HG03378 (cell line): ENCODE measurements at regions not wholly inside any gene's neighbourhood (a gene's known extent, or its start where the extent isn't known, plus 50 kb on each side); places are given as distances from the start of the nearest gene placed in this dataset.

Experiments
- ATAC-seq: cut with Tn5 transposase; IDR thresholded peaks from one replicate; pipeline ENCODE4 v1.9.1; 2021; ENCODE audit warnings: mild to moderate bottlenecking, moderate library complexity; ENCODE audit not compliant: unreplicated experiment

- no peak for ATAC-seq
These were observed 378.3 kb upstream of the SALL3 start for GRCh38 chr18:78601349-78601748.

GRCh38 chr18:78601923-78602322 lies 377.7 kb upstream of the SALL3 start:
- ATAC-seq, result no peak

GRCh38 chr18:78602430-78602829 lies 377.2 kb upstream of the SALL3 start:
- no peak for ATAC-seq

DNA sequence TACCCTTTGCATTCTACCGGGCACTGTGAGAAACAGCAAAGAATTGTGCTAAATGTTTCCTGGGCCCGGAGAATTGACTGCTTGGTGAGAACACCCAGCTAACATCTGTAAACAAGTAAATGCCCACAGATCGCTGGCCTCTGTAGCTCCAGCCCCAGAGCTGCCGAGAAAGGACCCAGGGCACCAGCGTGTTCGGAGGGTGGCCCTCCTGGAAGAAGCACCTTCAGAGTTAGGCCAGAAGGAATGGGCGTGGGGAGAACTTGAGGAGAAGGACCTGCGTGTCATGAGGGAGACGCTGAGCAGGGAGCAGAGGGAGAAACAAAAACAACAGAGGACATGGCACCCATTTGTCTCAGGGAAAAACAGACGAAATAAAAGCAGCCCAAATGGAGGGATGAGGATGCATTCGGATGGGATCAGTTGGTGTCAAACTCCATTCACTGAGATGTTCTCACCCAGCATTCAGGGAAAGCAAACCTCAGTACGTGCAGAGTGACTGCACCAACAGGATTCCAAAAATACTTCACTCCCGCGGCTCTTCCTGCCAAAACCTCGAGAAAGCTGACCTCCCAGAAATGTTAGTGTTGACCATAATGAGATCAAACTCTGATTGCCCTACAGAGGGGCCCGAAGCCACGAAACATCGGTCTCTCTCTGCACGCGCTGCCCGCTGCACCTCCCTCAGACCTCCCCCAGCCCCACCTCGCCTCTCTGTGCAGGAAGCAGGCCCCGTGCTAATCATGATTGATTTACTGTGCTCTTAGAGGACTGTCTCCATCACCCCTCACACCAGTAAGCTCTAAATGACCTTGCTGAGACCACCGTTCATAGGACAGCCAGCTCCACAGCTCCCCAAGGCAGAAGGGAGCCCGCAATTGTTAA lies 376.3 kb upstream of the SALL3 start:
- no peak for ATAC-seq

GRCh38 chr18:78605255-78605654 lies 374.4 kb upstream of the SALL3 start:
- no peak for ATAC-seq

DNA sequence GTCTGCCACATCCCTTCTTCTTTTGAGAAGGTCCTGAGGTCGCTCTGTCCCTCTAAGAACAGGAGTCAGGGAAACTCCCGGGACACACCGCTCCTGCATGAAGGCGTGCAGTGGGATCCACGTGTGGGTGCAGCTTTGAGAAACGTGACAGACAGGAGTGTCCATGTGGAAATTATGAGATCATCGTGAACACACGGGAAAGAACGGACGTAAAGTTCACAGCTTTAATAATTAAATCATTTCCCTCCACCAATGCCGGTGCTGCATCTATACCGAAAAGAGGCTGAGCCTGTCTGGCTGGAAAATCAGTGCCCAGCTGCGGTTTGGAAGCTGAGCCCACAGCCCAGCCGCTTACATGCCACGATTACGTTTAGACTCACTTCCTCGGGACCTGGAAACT lies 372.4 kb upstream of the SALL3 start:
- ATAC-seq, result no peak

GRCh38 chr18:78607784-78608183 lies 371.8 kb upstream of the SALL3 start:
- ATAC-seq, result no peak

DNA sequence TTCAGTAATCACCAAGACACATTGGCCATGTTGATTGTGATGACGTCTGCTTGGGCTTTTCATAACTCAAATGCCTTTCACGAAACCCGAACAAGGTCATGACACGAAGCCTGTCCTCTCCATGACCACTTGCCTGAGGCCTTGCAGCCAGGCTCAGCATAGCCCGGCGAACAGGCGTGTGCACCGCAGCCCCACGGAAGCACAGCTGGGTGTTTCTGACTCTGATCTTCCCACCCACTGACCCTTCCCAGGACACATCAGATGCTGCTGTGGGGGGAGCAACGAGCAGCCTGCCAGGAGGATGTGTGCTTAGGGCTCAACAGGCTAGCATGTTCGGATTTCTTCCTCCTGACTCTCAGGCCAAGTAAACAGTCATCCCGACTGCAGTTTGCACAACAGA lies 369.4 kb upstream of the SALL3 start:
- no peak for ATAC-seq

DNA sequence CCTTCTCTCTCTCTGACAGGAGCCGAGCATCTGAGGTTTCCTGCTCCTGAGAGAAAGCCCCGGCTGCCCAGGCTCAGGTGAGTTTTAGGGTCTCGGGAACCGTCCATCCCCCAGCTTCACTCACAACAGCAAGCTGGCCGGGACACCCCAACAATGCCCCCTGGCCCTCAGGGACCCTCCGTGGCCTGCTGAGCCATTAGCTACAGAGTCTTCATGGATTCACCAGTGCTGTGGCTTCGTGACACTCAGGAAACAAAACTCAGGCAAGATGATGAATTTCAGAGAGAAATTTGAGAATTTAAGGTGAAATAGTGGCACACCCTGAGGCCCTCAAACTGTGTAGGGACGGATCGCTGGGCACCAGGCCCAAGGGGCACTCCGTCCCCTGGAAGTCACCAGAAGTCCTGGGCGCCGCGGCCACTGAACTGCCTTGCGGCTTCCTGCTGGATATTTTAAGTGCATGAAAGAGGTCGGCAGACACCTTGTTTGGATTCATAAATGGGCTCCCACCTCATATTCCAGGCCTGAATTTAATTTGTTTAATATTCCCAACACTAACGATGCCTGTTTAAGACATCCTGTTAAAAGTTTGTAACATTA lies 368.3 kb upstream of the SALL3 start:
- ATAC-seq, result no peak

GRCh38 chr18:78611869-78612268 lies 367.7 kb upstream of the SALL3 start:
- no peak for ATAC-seq

DNA sequence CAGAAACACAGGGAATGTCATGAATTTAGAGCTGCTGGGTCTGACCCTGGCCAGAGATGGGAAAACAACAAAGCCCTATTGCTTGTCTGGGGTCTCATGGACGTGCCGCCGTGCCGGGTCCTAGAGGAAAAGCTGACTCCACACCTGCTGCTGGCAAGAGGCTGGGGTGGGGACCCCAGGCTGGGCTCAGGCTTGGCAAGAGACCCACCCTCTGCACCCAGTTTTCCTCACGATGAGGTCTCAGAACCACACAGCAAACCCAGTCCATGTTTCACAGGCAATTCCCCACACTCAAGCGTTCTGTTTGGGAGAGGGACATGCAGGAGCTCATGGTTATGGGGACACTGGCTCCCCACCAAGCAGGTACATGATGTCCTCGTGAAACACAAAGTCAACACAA lies 367.3 kb upstream of the SALL3 start:
- no peak for ATAC-seq

DNA sequence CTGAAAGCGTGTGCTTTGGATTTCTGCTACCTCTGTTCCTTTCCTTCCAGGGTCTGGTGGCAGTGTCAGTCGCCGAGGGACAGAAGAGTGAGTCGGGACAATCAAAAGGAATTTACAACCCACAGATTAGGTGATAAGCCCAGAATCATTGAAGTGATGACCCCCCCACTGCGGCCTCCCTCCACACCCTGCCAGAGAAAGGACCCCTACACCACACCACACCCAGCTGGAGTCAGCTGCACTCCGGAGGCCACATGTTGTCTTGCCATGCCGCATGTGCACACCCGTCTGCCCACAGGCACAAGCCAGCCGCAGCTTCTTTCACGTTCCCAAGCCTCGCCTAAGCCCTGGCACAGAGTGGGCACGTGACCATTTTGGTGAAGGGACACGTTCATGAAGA lies 366.8 kb upstream of the SALL3 start:
- ATAC-seq, result no peak

- no peak for ATAC-seq
These were observed 360.9 kb upstream of the SALL3 start for GRCh38 chr18:78618726-78619125.

- no peak for ATAC-seq
These were observed 359.8 kb upstream of the SALL3 start for GRCh38 chr18:78619854-78620253.

DNA sequence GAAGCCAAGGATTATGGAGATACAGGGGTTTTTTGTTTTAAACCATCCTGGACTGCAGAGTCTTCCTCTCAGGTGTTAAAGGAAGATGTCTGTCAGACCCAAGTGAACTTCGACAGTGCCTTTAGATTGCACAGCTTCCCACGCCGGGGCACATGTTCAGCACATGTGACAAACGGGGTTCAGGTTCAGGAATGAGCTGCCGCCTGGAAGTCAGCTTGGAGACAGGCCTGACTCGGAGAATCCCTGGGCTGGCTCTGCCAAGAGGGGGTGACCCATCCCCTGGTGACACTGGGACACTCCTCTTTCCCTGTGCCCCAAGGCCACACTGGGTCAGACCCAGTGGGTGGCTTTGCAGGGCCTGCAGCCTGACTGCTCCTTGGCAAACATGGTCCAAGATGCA lies 359.3 kb upstream of the SALL3 start:
- no peak for ATAC-seq

GRCh38 chr18:78621141-78621755 lies 358.4 kb upstream of the SALL3 start:
- no peak for ATAC-seq

- ATAC-seq, result no peak
These were observed 357.2 kb upstream of the SALL3 start for GRCh38 chr18:78622251-78622906.

DNA sequence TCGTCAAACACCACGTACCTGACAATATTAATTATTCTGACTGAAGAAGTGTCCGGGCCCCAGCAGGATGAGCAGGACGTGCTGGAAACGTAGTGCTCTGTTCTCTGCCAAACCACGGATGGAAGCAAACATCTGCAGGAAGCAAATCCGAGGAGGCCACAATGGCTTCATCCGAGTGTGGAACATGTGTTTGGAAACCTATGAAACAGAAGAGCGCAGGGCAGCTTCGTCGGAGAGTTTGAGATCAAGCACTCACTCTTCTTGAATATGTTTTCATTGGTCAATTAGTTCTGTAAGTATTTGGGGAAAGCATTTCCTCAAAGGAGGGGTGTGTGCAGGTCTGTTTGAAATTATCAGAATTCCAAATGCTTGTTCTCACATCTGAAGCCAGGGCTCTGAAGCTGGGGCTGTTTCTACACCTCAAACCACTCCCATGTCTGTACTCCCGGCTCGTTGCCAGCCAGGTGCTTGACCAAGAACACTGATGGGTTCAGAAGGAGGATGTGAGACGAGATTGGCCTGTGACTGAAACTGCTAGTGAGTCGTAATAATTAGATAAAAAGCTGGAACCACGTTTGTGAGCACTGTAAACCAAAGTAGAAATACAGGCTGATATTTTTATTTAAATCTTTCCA lies 356.6 kb upstream of the SALL3 start:
- no peak for ATAC-seq

DNA sequence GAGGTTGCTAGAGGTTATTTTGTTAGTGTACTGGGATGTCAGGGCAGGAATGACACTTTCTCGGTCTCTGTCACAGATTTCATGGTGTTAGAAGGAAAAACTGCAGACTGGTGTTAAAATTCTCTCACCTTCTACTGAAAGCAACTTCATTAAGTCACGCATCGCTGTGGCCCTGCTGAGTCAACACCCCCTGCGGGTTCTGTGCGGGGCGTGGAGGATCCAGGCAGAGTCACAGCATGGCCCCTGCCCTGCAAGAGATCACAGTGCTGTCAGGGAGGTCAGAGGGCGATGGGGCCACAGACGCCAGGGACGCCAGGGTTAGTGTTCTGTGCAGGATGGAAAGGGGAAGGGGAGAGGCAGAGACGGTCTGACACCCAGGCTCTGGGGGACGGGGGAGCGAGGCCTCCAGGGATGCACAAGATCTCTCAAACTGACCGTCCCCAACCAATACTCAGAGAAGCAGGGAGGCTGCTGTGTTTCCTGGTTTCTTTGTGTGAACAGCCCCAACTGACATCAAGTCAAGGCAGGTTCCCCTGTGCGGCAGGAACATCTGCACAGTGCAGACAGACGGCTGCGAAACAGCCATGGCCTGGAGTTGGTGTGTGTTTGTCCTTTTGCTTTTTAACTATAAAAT lies 354.9 kb upstream of the SALL3 start:
- no peak for ATAC-seq

GRCh38 chr18:78625847-78626246 lies 353.8 kb upstream of the SALL3 start:
- no peak for ATAC-seq
